T-helper 1 cell treated with Interleukin-12 subunit alpha and Interleukin-12 subunit beta and Interleukin-4 antibody, amounts not matched to agents 30 ng/mL and 1 ng/mL, for 36 hours (primary cell): ENCODE measurements at regions not wholly inside any gene's neighbourhood (a gene's known extent, or its start where the extent isn't known, plus 50 kb on each side); places are given as distances from the start of the nearest gene placed in this dataset.

Experiments
- intact Hi-C: fragments of 100-400 bp; cut with micrococcal nuclease; formaldehyde crosslinking; loops from one replicate; pipeline ENCODE4 v1.15.1; 2024

DNA sequence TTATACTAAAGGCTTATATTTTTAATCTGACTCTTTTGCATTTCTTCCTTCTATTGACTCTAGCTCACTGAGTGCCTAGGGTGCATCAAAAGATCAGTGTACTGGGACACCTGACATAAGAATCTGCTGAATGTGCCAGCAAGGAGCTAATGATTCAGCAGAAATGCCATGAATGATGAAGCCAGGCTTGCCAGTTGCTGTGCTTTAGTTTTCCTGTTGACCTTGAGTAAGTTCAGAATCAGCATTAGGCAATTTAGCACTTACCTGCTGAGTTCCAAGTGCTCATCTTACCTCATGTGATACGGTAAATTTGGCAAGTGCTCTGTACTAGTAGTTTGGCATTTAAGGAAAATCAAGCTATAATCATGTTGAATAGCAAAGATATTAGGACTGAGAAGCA, 523.2 kb upstream of the B3GALT2 start:
- intact Hi-C loops = no loop called here

DNA sequence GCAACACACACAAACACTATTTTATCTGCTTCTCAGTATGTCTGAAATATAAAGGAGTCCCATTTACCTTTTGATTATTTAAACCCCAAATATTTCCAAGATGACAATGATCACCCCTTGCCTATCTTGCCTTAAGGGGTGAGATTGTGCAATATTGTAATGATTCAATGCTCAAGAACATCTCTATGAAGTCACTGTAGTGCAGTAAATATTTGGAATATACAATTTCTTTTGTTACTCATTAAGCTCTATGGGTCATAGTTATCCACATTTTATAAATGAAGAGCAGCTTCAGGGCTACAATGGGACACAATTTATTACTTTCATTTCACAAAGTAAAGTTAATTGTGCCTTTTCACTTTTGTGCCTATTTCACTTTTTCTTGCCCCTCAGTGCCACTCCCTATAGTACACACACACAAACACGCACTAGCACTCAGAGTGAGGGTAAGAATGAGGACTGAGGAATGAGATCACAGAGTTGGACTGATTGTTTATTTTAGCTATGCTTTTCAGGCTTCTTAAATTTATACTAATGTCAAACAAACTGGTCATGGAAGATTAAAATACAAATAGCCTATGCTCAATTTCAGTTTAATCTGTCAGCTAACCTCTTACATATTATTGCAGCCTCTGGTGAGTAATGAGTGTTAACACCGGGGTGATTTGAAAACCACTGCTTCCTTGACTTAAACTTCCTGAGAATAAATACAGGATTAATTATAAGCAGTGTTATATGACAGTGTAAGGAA, 521.0 kb upstream of the B3GALT2 start:
- intact Hi-C loops = no loop called here

DNA sequence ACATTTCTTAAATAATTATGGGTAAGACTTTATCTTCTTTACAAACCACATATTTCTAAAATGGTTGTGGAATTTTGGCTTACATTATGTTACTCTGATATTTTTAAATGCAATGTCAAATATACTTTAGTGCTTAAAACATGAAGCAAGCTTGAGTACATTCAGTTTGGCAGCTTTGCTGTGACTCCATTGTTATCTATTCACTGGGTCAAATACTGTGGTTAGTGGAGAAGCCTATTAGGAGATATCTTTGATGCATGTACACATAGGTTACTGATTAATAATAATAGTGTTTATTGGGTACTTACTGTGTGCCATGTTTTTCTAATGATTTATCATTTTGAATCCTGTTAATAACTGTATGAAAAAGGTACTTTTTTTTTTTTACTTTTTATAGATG, 520.4 kb upstream of the B3GALT2 start:
- intact Hi-C loops = no loop called here

DNA sequence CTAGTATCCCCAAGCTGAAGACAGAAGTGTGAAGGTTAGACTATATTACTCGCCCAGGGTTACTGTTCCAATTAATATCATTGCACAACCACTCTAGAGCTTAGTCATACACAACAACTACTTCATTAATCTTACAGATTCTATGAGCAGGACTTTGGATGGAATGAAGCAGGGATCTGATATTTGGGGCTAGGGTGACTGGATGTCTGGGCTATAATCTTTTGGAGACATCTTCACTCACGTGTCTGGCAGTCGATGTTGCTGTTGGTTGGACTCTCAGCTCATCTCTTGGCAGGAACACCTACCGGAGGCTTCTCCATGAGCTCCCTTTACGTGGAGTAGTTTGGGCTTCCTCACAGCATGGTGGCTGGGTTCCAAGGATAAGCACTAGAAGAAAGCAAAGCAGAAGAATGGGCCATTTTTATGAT, 519.2 kb upstream of the B3GALT2 start:
- intact Hi-C loops = no loop called here

DNA sequence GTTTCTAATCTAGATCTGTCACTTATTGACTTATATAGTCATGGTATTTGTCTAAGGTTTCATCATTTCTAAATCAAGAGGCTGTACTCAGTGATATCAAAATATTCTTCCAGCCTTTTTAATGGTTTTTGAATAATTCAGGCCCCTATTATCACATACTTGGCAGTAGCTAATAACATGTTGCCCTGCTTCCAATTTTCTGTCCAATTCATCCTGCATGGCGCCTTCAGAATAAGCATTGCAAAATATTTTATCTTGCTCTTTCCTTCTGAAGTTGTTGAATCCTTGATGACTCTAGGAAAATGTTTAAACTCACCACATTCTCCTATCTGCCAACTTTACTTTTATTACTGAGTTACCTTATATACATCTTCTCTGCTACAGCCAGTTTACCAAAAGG, 517.2 kb upstream of the B3GALT2 start:
- intact Hi-C loops = no loop called here

DNA sequence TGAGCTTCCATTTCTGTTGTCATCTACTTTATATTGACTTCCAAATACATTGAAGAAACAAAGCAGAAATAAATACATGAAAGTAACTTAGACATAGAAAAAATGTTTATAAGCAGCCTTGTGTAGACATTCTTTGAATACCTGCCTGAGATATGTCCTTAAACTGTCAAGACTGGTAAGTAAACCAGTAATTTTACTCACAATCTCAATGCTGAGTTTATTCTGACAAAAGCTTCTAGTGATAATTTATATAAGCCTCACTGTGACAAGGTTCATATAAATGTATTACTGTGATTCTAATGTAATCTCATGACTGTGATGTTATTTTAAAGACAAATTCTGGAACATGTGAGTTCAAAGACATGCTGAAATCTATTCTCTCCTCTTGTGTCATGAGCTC, 516.7 kb upstream of the B3GALT2 start:
- intact Hi-C loops = no loop called here

DNA sequence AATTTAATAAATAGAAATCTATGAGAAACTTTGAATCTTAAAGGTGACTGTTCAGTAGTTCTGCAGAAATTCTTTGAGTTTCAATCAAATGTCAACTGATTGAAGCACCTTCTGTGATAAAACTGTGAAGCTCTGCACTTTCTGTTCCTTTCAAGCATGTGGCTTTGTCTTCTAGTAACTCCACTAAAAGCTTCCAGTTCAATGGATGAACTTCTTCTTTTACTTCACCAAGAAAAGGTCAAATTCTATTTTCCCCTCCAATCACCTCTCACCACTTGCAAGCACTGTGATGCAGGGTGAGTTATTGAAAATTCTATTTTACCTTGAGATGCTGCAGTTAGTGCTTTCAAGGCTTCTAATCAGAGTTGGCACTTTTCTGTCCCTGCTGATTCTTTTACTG, 515.3 kb upstream of the B3GALT2 start:
- intact Hi-C loops = no loop called here

DNA sequence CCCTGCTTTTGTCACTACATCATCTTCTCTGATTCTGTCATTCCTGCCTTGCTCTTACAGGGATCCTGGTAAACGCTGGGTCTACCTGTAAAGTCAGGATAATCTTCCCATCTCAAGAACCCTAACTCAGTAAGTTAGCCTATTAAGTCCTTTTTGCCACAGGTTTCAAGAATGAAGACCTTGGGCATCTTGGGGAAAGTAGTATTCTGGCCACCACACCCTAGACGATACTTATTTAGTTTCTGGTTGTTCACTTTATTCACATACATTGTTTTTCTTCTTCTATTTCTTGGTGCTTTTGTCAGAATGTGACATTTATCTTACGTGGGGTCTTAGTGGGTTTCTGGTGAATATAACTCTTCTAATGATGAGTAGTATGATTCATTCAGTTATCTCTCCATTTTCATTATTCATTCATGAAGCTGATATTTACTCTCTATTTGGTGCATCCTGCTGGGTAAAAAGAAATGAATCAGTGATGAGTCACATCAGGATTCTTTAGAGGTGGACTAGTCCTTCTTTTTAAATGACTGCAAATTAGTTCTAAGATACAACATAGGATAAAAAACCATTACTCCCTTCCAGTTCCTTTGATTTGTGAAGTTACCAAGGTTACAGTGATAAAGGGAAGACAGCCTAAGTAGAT, 514.4 kb upstream of the B3GALT2 start:
- intact Hi-C loops = no loop called here

DNA sequence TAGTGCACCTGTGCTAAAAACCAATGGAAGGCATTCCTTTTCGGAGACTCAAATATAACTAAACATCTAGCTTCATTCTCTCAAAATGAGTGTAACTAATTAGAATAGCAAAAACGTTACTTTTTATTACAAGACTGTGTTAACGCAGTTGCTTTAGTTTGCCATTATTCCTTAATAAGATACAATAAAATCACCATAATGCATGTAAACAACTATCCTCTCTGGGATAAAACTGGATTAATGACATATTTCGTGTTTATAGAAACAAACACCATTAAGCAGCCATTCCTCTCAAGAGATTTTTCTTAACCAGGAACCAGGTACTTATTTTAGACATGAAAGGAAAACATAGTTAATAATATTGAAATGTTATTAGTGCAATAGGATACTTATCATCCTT, 512.8 kb upstream of the B3GALT2 start:
- intact Hi-C loops = no loop called here

DNA sequence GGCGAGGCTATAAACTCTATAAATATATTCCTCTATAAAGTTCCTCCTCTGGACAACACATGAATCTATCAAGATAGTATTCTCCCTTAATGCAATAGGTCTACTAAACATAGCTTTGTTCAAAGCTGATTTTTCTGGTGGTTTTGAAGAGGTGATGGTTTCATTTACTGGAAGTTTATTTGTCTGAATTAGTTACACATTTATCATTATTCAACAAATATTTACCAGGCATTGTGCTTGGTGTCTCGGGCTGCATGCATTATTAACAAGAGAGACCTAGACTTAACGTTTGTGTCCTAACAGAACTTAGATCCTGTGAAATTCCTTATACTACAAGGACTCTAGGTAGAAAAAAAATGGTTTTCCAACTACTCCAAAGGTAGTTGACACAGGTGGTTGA, 511.4 kb upstream of the B3GALT2 start:
- intact Hi-C loops = no loop called here

DNA sequence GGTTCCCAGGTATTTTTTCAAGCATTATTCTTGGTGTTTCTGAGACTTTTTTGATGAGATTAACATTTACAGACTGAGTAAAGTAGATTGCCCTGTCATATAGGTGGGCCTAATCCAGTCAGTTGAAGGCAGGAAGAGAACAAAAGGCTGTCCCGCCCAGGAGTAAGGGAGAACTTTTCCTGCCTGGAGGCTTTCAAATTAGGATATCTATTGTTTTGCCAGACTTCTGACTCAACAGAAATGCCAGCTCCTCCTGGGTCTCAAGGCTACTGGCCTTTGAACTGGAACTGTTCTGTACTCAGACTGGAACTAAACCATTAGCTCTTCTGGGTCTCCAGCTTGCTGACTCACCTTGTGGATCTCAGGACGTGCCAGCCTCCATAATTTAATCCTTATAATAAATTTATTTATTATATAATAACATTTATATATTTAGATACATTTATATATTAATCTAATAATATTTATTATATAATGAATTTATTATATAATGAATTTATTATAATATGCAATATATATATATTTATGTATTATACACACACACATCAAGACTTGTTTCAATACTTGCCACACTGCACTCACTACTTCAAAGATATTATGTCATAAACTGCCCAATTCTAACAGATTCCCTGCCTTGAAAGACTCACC, 510.8 kb upstream of the B3GALT2 start:
- intact Hi-C loops = no loop called here

DNA sequence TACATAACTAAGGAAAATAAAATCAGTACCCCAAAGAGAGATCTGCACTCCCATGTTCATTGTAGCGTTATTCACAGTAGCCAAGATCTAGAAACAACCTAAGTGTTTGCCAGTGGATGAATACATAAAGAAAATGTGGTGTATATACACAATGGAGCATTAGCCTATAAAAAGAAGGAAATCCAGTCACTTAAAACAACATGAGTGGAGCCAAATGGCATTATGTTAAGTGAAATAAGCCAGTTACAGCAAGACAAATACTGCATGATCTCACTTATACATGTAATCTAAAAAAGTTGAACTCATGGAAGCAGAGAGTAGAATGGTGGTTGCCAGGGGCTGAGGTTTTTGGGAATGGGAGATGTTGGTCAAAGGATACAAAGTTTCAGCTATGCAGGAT, 508.3 kb upstream of the B3GALT2 start:
- intact Hi-C loops = no loop called here

DNA sequence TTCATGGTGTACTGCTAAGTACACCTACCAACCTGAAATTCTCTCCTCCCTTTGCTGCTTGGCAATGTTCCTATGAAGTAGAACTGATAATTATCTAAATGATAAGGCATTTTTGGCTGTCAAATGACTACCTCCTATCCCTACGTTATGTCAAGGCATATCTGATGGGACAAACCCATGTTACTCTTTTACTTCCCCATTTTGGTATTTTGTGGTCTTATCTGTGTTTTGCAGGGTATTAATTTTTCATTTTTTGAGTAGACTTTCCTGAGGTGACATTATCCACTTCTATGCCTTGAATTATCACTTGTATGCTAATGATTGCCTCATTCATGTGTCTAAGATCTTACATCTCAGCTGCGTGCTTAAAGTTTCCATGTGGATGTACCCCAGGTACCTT, 499.6 kb upstream of the B3GALT2 start:
- intact Hi-C loops = no loop called here

DNA sequence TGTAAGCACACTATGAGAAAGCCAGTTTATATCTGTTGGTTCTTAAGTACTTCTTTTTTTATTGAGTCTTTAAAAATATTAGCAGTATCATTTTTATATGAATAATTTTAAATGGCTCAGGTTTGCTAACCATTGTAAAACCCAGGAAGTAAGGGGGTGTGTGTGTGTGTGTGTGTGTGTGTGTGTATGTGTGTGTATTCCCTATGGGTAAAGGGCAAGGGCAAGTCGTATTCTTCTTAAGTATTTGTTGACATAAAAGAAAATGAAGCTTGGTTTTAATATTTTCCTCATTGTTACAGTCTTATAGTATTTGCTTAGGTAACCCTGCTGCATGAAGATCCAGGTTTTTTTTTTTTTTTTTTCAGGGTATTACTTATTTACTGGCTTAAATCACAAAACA, 495.0 kb upstream of the B3GALT2 start:
- intact Hi-C loops = no loop called here

DNA sequence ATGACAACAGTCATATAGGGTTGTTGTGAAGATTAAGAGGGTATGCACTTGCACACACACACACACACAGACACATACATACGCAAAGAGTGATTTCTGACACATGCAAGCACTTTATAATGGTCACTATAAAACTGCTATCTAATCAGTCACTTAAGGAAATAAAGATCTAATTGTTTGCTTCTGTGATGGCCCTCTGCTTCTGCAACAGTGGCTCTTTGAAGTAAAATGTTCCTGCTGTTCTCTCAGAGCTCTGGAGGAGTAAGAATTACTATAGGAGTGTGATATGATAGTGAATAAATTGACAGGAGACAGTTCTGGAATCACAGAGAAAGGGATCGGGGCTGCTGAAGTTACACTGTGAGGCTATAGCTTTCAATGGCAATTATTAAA, 494.5 kb upstream of the B3GALT2 start:
- intact Hi-C loops = no loop called here

DNA sequence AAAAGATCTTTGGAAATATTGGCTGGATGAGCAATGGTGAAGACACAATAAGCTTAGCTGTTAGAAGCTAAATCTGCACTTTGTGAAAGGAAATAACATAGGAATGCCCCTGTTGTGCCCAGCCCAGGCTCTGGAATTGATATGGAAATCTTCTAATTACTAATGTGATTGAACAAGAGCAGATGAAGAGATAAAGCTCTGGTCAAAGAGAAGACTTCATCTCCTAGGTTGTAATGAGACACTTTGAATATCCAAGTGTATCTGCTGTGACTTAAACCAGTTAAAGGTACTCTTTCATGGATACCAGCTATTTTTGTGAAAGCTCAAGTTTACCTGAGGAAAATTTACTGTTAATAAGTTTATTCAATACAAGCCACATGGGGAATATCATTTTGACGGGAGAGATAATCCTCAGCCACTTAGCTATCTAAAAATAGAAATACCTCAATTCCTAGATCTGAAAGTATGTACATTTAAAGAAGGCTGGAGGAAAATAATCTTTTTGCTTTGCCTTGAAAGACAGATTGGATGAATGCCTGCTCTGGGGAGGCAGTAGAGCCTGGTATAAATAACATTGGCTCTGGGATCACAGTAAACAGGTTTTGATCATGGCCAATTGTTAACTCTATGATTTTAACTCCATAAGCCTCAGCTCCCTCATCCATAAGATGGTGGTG, 494.0 kb upstream of the B3GALT2 start:
- intact Hi-C loops = no loop called here

DNA sequence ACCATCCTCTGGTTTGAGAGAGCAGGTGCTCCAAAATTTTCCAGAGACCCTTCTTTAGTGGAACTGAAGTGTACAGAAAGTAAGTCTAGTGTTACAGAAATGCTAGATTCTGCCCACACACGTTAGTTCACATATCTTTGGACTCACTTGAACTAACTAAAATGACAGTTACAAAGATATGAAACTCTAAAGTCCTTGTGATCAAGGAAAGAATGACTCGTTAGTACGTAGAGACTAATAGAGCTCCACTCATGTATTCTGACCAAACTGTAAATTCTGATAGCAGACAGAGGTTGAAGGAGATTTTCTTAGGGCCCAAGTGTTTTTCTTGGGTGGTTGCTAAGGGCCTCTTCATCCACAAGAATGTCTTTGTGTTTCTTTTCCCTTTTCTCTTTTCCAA, 491.5 kb upstream of the B3GALT2 start:
- intact Hi-C loops = no loop called here

DNA sequence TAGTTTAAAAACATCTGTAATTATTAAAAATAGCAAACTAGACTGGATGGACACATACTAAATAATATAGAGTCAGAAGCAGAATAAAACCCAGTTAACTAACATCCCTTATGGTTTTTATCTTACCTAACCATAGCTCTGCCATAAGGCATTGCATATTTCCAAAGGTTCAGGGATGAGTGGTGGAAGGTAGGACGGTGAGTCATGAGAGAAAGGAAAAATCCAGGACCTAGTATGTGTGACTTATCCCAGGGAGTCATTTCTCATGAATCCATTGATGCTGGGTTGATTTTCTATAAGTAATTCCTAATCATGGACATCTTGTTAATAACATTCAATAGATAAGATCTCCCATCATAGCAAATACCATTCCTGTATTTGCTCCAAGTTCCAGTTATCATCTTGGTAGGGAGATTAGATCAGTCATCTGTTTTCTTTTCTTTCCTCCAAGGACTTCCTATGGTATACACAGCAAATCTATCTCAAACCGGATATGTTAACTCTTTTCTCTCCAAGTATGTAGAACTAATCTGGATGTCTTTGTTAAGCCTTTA, 490.7 kb upstream of the B3GALT2 start:
- intact Hi-C loops = no loop called here

DNA sequence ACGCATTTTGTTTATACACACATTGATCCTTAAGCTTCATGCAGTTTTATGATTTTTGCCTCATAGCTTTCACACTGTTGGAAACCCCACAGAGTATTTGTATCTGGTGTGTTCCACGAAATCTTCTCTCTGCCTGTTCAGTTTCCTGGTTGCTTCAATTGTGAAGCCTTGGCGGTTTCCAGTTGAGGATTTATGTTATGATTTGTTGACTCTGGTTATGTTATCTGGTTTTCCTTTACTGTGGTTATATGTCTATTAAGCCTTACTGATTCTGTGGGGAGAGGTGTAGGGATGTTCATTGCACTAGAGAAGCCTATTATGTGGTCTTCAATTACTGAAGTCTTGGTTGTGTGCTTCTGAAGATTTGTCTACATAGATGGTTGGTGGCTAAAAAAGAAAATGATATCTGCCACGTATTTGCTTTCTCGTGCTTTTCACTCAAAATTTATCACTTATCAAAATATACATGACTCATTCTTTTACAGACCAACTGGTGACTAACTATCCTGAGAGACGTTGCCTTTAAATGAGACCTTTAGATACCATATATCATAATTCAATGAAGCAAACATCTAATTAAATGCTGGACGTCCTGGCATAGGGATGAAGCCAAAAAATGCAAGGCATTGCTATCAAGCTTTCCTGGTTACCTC, 488.0 kb upstream of the B3GALT2 start:
- intact Hi-C loops = no loop called here

DNA sequence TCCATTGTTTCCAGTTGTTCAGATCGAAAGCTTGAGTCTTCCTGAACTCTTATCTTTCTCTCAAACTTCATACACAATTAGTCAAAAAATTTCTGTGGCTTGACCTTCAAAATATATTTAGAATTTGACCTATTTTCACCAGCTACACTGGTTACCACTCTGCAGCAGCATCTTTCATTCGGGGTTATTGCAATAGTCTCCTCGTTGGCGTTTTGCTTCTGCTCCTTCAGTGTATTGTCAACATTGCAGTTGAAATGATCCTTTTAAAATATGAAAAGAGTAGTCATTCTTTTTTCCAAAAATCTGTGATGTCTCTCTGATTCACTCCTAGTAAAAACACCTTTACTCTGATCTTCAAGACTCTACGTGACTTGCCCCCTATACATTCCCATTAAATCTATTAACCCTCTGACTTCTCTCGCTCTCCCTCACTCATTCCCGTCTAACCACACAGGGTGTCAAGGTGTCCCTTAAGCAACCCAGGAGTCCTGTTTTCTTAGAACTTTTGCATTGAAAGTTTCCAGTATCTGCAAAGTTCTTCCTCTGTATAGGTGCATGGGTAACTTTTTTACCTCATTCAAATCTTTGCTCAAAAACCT, 480.2 kb upstream of the B3GALT2 start:
- intact Hi-C loops = no loop called here

DNA sequence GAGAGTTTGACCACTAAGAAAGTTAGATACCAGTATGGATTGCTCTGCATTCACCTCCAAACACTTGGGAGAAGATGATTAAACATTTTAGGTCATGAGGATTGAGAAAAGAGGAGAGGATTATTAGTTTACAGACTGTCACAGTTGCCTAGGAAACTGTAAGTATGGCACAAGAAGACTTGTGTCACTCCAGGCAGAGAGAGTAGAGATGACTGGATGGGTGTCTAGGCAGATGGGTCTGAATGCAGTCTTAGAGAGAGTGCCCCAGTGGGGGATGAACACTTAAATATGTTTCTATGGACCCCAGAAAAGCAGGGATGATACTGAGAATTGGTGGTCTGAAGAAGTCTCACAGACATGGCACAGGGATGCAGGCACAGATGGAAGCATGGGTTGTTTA, 477.6 kb upstream of the B3GALT2 start:
- intact Hi-C loops = no loop called here
